Left hindlimb (tissue), 1 donor: ENCODE measurements at regions not wholly inside any gene's neighbourhood (a gene's known extent, or its start where the extent isn't known, plus 50 kb on each side); places are given as distances from the start of the nearest gene placed in this dataset.
"Not testable (repeated sequence)": the region's sequence is repeated elsewhere in the genome, so short reads cannot be mapped to it uniquely, and the experiment has no call there.

Experiments used
- DNase-seq: peaks from one replicate; pipeline ENCODE4 v3.0.0-alpha.2; 2018

- DNase-seq, result not testable (repeated sequence)
These were observed 64.4 kb downstream of the KLRB1 start for GRCh38 chr12:9543341-9543740.

GRCh38 chr12:9542827-9543226 is 64.9 kb downstream of the KLRB1 start:
- DNase-seq, result not testable (repeated sequence)

GRCh38 chr12:9515925-9516324 is 91.8 kb downstream of the KLRB1 start:
- not testable (repeated sequence) for DNase-seq

GRCh38 chr12:9512695-9513094 is 95.0 kb downstream of the KLRB1 start:
- DNase-seq, result not testable (repeated sequence)

- DNase-seq, result not testable (repeated sequence)
These were observed 97.2 kb downstream of the KLRB1 start for GRCh38 chr12:9510392-9511011.

- DNase-seq, result no peak
These were observed 98.1 kb downstream of the KLRB1 start for GRCh38 chr12:9509464-9510161.

GRCh38 chr12:9506746-9507145 is 101.0 kb downstream of the KLRB1 start:
- no peak for DNase-seq

GRCh38 chr12:9503384-9503783 is 104.3 kb downstream of the KLRB1 start:
- DNase-seq, result not testable (repeated sequence)

GRCh38 chr12:9502845-9503244 is 104.9 kb downstream of the KLRB1 start:
- DNase-seq, result not testable (repeated sequence)

- DNase-seq, result not testable (repeated sequence)
These were observed 114.4 kb downstream of the KLRB1 start for GRCh38 chr12:9493325-9493724.

- not testable (repeated sequence) for DNase-seq
These were observed 126.4 kb downstream of the KLRB1 start for GRCh38 chr12:9481289-9481688.

- DNase-seq, result not testable (repeated sequence)
These were observed 133.5 kb downstream of the KLRB1 start for GRCh38 chr12:9474197-9474596.

- DNase-seq, result not testable (repeated sequence)
These were observed 134.1 kb downstream of the KLRB1 start for GRCh38 chr12:9473638-9474037.

- DNase-seq, result not testable (repeated sequence)
These were observed 136.2 kb downstream of the KLRB1 start for GRCh38 chr12:9471501-9471900.

GRCh38 chr12:9470367-9470766 is 137.3 kb downstream of the KLRB1 start:
- DNase-seq, result not testable (repeated sequence)

GRCh38 chr12:9469956-9470355 is 137.8 kb downstream of the KLRB1 start:
- not testable (repeated sequence) for DNase-seq

GRCh38 chr12:9469463-9469862 is 138.3 kb downstream of the KLRB1 start:
- DNase-seq, result not testable (repeated sequence)

GRCh38 chr12:9468998-9469397 is 138.7 kb downstream of the KLRB1 start:
- peak; percentile 54 for DNase-seq

GRCh38 chr12:9468144-9468543 is 139.6 kb downstream of the KLRB1 start:
- not testable (repeated sequence) for DNase-seq

- no peak for DNase-seq
These were observed 143.3 kb downstream of the KLRB1 start for GRCh38 chr12:9464408-9464807.

- peak; percentile 42 for DNase-seq
These were observed 152.2 kb downstream of the KLRB1 start for GRCh38 chr12:9455516-9455915.

- DNase-seq, result not testable (repeated sequence)
These were observed 153.7 kb downstream of the KLRB1 start for GRCh38 chr12:9454021-9454420.

GRCh38 chr12:9450127-9450567 is 157.6 kb downstream of the KLRB1 start:
- DNase-seq, result not testable (repeated sequence)

GRCh38 chr12:9449657-9450126 is 158.0 kb downstream of the KLRB1 start:
- DNase-seq, result not testable (repeated sequence)
